ENCODE measurements at regions not wholly inside any gene's neighbourhood (a gene's known extent, or its start where the extent isn't known, plus 50 kb on each side); places are given as distances from the start of the nearest gene placed in this dataset.
"Not testable (repeated sequence)": the region's sequence is repeated elsewhere in the genome, so short reads cannot be mapped to it uniquely, and the experiment has no call there.

DNA sequence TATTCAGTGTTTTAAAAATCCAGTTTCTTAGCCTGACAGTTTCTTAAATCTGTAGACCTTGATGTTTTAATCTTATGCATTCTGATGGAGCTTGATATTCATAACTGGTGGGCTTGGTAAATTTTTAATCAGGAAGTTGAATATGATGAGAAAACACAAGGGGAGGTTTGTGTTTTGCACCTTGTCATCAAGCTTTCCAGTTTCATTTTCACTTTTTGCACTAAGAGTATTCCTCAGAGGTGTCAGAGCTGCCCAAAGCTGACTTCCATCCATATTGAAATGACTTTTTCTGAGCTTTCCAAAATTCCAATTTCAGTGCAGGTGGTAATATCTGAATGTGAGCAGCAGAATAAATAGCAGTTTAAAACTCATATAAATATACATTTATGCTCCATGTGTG lies 555.0 kb upstream of the RBFOX1 start:
- Histone ChIP-seq H3K9ac (ENCODE audit: low read length in 2 of 2) (no peak overlapping the region), H3K9me3 (ENCODE audit: control insufficient read depth in 2 of 2, low read length in 2 of 2) (no peaks in the 10 kb centered on the region), H3K4me3 (ENCODE audit: low read length in 2 of 2) (no peak overlapping the region), H3K4me1 (ENCODE audit: control insufficient read depth, insufficient read depth, low read length) (no peaks in the 10 kb centered on the region), H3K36me3 (ENCODE audit: control insufficient read depth in 2 of 2, insufficient read depth in 2 of 2, low read length in 2 of 2) (no peaks in the 10 kb centered on the region), H3K27ac (ENCODE audit: low read length) (no peak overlapping the region), H3K27me3 (ENCODE audit: control insufficient read depth in 1 of 2, insufficient read depth in 2 of 2, low read length in 2 of 2) (no peaks in the 10 kb centered on the region)

DNA sequence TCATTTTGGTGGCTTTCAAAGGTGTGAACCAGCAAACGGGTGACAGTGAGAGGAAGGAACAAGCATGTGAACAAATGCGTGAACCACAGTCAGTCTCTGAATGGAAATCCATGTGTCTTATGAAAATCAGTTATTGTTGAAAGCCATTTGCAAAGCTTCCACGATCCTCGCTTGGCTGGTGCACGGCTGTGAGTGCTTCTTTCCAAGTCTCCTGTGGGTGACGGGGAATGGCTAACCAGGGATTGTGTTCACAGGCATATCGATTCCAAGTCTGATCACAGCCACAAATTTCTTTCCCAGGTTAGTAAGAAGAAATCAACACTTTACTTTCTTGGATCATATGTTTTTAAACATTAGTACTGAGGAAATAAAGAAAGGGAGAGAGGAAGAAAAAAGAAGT lies 556.9 kb upstream of the RBFOX1 start:
- Histone ChIP-seq H3K4me3 (ENCODE audit: low read length in 2 of 2) (no peak overlapping the region), H3K9me3 (ENCODE audit: control insufficient read depth in 2 of 2, low read length in 2 of 2) (no peaks in the 10 kb centered on the region)

DNA sequence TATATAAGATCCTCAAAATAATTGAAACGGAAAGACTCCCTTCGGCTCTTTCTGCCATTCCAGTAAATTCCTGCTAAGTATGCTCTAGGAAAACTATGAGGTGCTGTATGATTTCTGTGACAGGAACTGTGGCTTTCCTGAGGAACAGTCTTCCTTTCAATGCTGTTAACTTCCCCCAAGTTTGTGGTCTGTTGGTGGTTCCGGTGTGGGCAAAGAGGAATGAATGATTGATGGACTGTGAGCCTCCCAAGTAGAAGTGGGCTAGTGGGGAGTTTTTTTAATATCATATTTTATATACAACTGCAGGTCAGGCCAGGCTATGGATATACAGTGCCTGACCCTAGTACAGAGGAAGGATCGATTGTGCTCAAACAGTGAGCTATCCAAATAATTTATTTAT lies 560.7 kb upstream of the RBFOX1 start:
- no peaks in the 10 kb centered on the region for H3K36me3 ChIP-seq (ENCODE audit: control insufficient read depth in 2 of 2, insufficient read depth in 2 of 2, low read length in 2 of 2)
- no peaks in the 10 kb centered on the region for H3K4me1 ChIP-seq (ENCODE audit: control insufficient read depth, insufficient read depth, low read length)
- no peaks in the 10 kb centered on the region for H3K27me3 ChIP-seq (ENCODE audit: control insufficient read depth in 1 of 2, insufficient read depth in 2 of 2, low read length in 2 of 2)
- no peak overlapping the region for H3K4me3 ChIP-seq (ENCODE audit: low read length in 2 of 2)
- no peak overlapping the region for H3K9ac ChIP-seq (ENCODE audit: low read length in 2 of 2)
- no peaks in the 10 kb centered on the region for H3K9me3 ChIP-seq (ENCODE audit: control insufficient read depth in 2 of 2, low read length in 2 of 2)
- H3K27ac ChIP-seq (ENCODE audit: low read length) = no peak overlapping the region

More for the DNA sequence above, 556.9 kb upstream of the RBFOX1 start:
- H3K36me3 ChIP-seq (ENCODE audit: control insufficient read depth in 2 of 2, insufficient read depth in 2 of 2, low read length in 2 of 2) = no peaks in the 10 kb centered on the region
- no peaks in the 10 kb centered on the region for H3K27me3 ChIP-seq (ENCODE audit: control insufficient read depth in 1 of 2, insufficient read depth in 2 of 2, low read length in 2 of 2)
- no peak overlapping the region for H3K27ac ChIP-seq (ENCODE audit: low read length)
- H3K4me1 ChIP-seq (ENCODE audit: control insufficient read depth, insufficient read depth, low read length) = no peaks in the 10 kb centered on the region
- H3K9ac ChIP-seq (ENCODE audit: low read length in 2 of 2) = no peak overlapping the region

DNA sequence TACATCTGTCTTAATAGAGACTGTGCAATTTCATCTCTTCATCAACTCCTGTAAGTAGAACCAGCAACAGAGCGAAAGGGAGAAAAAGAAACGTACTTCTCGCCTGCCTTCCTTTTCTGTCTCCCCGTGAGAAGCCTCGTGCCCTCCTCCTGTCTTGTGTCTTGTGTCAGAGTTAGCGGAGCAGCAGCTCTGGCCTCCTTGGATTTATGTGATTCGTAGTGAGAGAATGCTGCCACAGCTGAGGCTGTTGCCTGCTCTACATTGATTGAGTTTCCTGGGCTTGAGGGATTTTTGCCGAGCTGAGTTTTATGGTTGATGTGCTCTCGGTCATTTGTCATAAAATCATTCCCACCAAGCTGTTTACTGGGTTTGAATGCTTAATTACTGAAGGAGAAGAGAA lies 579.1 kb upstream of the RBFOX1 start:
- Histone ChIP-seq H3K36me3 (ENCODE audit: control insufficient read depth in 2 of 2, insufficient read depth in 2 of 2, low read length in 2 of 2) (no peaks in the 10 kb centered on the region), H3K4me1 (ENCODE audit: control insufficient read depth, insufficient read depth, low read length) (no peaks in the 10 kb centered on the region), H3K9me3 (ENCODE audit: control insufficient read depth in 2 of 2, low read length in 2 of 2) (no peaks in the 10 kb centered on the region), H3K27me3 (ENCODE audit: control insufficient read depth in 1 of 2, insufficient read depth in 2 of 2, low read length in 2 of 2) (no peaks in the 10 kb centered on the region), H3K9ac (ENCODE audit: low read length in 2 of 2) (no peak overlapping the region), H3K4me3 (ENCODE audit: low read length in 2 of 2) (no peak overlapping the region), H3K27ac (ENCODE audit: low read length) (no peak overlapping the region)

DNA sequence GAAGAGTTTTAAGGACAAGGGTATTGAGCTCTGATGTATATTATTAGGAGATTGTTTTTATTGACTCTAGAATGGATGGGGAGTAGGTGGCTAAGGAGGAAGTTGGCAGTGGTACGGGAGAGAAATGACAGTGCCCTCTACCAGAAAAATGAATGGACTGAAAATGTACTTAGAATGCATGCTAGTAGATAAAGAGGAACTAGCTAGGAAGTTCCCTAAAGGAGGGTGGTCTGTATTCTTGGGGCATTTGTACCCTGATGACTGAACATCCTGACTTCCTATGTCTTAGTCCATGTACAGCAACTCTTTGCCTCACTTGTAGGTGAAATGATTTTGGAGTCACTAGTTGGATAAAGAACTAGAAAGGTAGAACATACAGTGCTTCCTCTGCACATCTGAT lies 581.5 kb upstream of the RBFOX1 start:
- Histone ChIP-seq H3K27me3 (ENCODE audit: control insufficient read depth in 1 of 2, insufficient read depth in 2 of 2, low read length in 2 of 2) (no peaks in the 10 kb centered on the region), H3K36me3 (ENCODE audit: control insufficient read depth in 2 of 2, insufficient read depth in 2 of 2, low read length in 2 of 2) (no peaks in the 10 kb centered on the region), H3K4me3 (ENCODE audit: low read length in 2 of 2) (no peak overlapping the region), H3K27ac (ENCODE audit: low read length) (no peak overlapping the region), H3K4me1 (ENCODE audit: control insufficient read depth, insufficient read depth, low read length) (no peaks in the 10 kb centered on the region), H3K9me3 (ENCODE audit: control insufficient read depth in 2 of 2, low read length in 2 of 2) (peaks cover 0 to 2% of the 10 kb centered on the region in 2 donors), H3K9ac (ENCODE audit: low read length in 2 of 2) (no peak overlapping the region)

DNA sequence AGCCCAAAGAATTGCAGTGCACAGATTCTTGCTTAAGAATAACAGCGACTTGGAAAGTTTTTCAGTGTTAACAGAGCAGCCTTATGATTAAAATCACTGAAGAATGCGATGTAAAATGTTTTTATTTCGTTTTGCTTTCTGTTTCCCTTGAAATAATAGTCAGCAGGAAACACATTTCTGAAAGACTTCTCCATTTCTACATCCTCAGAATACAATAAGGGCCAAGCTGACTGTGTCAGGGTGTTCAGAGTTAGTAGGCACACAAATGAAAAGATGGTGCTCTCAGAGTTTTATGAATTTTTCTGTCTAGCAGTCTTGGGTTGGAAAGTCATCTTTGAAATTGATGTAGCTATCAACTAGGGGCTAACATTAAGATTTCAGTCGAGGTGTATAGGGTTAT lies 582.9 kb upstream of the RBFOX1 start:
- Histone ChIP-seq H3K9me3 (ENCODE audit: control insufficient read depth in 2 of 2, low read length in 2 of 2) (peaks cover 0 to 2% of the 10 kb centered on the region in 2 donors), H3K4me1 (ENCODE audit: control insufficient read depth, insufficient read depth, low read length) (no peaks in the 10 kb centered on the region), H3K27me3 (ENCODE audit: control insufficient read depth in 1 of 2, insufficient read depth in 2 of 2, low read length in 2 of 2) (no peaks in the 10 kb centered on the region), H3K9ac (ENCODE audit: low read length in 2 of 2) (no peak overlapping the region), H3K36me3 (ENCODE audit: control insufficient read depth in 2 of 2, insufficient read depth in 2 of 2, low read length in 2 of 2) (no peaks in the 10 kb centered on the region), H3K4me3 (ENCODE audit: low read length in 2 of 2) (no peak overlapping the region), H3K27ac (ENCODE audit: low read length) (no peak overlapping the region)

DNA sequence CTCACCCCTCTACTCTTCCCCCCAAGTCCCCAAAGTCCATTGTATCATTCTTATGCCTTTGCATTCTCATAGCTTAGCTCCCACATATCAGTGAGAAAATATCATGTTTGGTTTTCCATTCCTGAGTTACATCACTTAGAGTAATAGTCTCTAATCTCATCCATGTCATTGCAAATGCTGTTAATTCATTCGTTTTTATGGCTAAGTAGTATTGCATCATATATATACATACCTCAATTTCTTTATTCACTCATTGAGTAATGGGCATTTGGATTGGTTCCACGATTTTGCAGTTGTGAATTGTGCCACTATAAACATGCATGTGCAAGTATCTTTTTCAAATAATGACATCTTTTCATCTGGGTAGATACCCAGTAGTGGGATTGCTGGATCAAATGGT lies 596.3 kb upstream of the RBFOX1 start:
- not testable (repeated sequence) for H3K36me3 ChIP-seq (ENCODE audit: control insufficient read depth in 2 of 2, insufficient read depth in 2 of 2, low read length in 2 of 2); H3K9ac ChIP-seq (ENCODE audit: low read length in 2 of 2); H3K9me3 ChIP-seq (ENCODE audit: control insufficient read depth in 2 of 2, low read length in 2 of 2); H3K27ac ChIP-seq (ENCODE audit: low read length); H3K4me1 ChIP-seq (ENCODE audit: control insufficient read depth, insufficient read depth, low read length); H3K4me3 ChIP-seq (ENCODE audit: low read length in 2 of 2); H3K27me3 ChIP-seq (ENCODE audit: control insufficient read depth in 1 of 2, insufficient read depth in 2 of 2, low read length in 2 of 2)

DNA sequence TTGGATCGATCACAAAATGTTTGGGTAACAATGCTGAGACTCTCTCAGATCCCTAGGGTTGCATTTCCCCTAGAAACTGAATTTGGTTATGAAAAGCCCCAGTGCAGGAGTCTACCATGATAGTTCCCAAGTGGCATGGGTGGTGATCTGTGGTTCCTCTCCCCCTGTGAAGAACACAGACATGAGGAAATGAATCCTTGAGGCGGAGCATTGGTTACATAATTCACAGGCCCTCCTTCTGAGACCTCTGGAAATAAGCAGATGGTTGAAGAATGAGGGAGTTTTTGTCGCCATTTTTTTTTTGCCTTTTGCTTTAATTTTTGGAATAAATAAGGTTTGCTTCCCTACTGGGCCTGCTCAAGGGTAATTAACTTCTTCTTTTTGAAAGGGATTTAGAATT lies 597.0 kb upstream of the RBFOX1 start:
- Histone ChIP-seq H3K9ac (ENCODE audit: low read length in 2 of 2) (no peak overlapping the region), H3K27me3 (ENCODE audit: control insufficient read depth in 1 of 2, insufficient read depth in 2 of 2, low read length in 2 of 2) (peaks cover 0 to 4% of the 10 kb centered on the region in 2 donors), H3K4me3 (ENCODE audit: low read length in 2 of 2) (no peak overlapping the region), H3K36me3 (ENCODE audit: control insufficient read depth in 2 of 2, insufficient read depth in 2 of 2, low read length in 2 of 2) (no peaks in the 10 kb centered on the region), H3K4me1 (ENCODE audit: control insufficient read depth, insufficient read depth, low read length) (no peaks in the 10 kb centered on the region), H3K27ac (ENCODE audit: low read length) (no peak overlapping the region), H3K9me3 (ENCODE audit: control insufficient read depth in 2 of 2, low read length in 2 of 2) (no peaks in the 10 kb centered on the region)

DNA sequence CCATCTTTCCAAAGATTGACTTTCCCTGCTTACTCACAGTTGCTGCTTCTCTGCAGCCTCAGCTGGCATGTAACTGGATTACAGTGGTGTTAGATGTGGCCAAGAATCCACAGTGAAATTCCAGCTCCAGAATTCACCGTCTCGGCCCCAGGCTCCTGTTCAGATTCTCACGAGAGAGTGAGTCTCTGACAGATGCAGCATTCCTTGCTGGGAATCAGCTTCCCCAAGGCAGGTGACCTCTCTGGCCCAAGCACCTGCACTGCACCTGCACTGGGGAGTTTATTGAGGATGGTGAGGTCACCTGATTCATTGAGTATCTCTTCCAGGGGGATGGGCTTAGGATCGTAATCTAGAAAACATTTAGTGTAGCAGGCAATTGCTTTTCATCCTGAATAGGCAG lies 600.5 kb upstream of the RBFOX1 start:
- Histone ChIP-seq H3K27me3 (ENCODE audit: control insufficient read depth in 1 of 2, insufficient read depth in 2 of 2, low read length in 2 of 2) (peaks cover 0 to 4% of the 10 kb centered on the region in 2 donors), H3K9me3 (ENCODE audit: control insufficient read depth in 2 of 2, low read length in 2 of 2) (peaks cover 0 to 3% of the 10 kb centered on the region in 2 donors), H3K9ac (ENCODE audit: low read length in 2 of 2) (no peak overlapping the region), H3K4me1 (ENCODE audit: control insufficient read depth, insufficient read depth, low read length) (no peaks in the 10 kb centered on the region), H3K27ac (ENCODE audit: low read length) (no peak overlapping the region), H3K36me3 (ENCODE audit: control insufficient read depth in 2 of 2, insufficient read depth in 2 of 2, low read length in 2 of 2) (no peaks in the 10 kb centered on the region), H3K4me3 (ENCODE audit: low read length in 2 of 2) (no peak overlapping the region)

DNA sequence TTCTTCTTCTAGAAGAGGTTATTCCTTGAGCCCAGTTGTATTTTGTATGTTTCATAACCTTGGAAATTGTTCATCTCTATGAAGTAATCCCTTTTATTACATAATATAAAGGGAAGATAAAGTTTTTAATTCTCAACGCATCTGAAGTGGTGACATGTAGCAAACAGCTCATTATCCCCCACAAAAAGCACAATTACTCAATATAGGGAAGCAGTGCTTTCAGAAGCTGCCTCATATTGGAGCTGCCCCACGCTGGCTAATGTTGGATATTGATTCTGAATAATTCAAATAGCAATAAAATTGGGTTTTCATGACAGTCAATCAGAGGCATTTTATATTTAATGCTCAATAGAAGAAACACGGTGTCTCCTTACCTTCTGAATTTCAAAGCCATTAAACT lies 604.3 kb upstream of the RBFOX1 start:
- Histone ChIP-seq H3K27me3 (ENCODE audit: control insufficient read depth in 1 of 2, insufficient read depth in 2 of 2, low read length in 2 of 2) (no peaks in the 10 kb centered on the region), H3K4me1 (ENCODE audit: control insufficient read depth, insufficient read depth, low read length) (no peaks in the 10 kb centered on the region), H3K36me3 (ENCODE audit: control insufficient read depth in 2 of 2, insufficient read depth in 2 of 2, low read length in 2 of 2) (no peaks in the 10 kb centered on the region), H3K9me3 (ENCODE audit: control insufficient read depth in 2 of 2, low read length in 2 of 2) (peaks cover 0 to 3% of the 10 kb centered on the region in 2 donors), H3K9ac (ENCODE audit: low read length in 2 of 2) (no peak overlapping the region), H3K27ac (ENCODE audit: low read length) (no peak overlapping the region), H3K4me3 (ENCODE audit: low read length in 2 of 2) (no peak overlapping the region)

DNA sequence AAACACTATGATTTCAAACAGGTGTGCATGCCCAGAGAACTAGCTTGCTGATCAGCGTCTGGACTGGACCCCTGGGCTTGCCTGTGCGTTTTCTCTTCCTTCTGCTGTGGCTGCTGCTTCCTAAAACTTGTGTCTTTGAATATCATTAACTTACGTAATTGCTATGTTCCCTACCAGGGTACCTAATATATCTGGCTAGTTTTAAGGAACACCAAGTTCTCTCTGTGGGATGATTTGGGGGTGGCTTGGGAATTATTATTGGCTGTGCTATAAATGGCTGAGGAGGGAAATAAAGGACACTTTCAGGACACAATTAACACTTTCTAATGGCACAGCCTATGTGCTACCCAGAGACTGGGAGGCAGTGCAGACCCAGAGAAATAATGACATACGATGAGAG lies 606.0 kb upstream of the RBFOX1 start:
- Histone ChIP-seq H3K27me3 (ENCODE audit: control insufficient read depth in 1 of 2, insufficient read depth in 2 of 2, low read length in 2 of 2) (no peaks in the 10 kb centered on the region), H3K4me3 (ENCODE audit: low read length in 2 of 2) (no peak overlapping the region), H3K27ac (ENCODE audit: low read length) (no peak overlapping the region), H3K9ac (ENCODE audit: low read length in 2 of 2) (no peak overlapping the region), H3K4me1 (ENCODE audit: control insufficient read depth, insufficient read depth, low read length) (no peaks in the 10 kb centered on the region), H3K9me3 (ENCODE audit: control insufficient read depth in 2 of 2, low read length in 2 of 2) (peaks cover 0 to 3% of the 10 kb centered on the region in 2 donors), H3K36me3 (ENCODE audit: control insufficient read depth in 2 of 2, insufficient read depth in 2 of 2, low read length in 2 of 2) (no peaks in the 10 kb centered on the region)
